Neural cell (in vitro differentiated cells): ENCODE measurements at regions not wholly inside any gene's neighbourhood (a gene's known extent, or its start where the extent isn't known, plus 50 kb on each side); places are given as distances from the start of the nearest gene placed in this dataset.

Experiments
- H2AFZ ChIP-seq: fragments of 200-600, 300-800 bp; sonication (generic), shearing (Covaris generic); 2 replicates; pipeline ENCODE4 v1.6.0; 2014; ENCODE audit warnings: low read depth, mild to moderate bottlenecking, antibody characterized with exemption, low read length, moderate library complexity
- H3F3A ChIP-seq: fragments of 200-600 bp; shearing (Covaris generic); 2 replicates; pipeline ENCODE4 v1.6.1; 2016; ENCODE audit warnings: mild to moderate bottlenecking, moderate library complexity, mixed read lengths, antibody characterized with exemption, low read length; ENCODE audit not compliant: insufficient read depth, poor library complexity, severe bottlenecking
- H3K27ac ChIP-seq: fragments of 200-600, 300-800 bp; sonication (generic), shearing (Covaris generic); 2 replicates; pipeline ENCODE4 v1.5.1; 2014; ENCODE audit warnings: mild to moderate bottlenecking, low read length, moderate library complexity
- H3K27me3 ChIP-seq: fragments of 300-800, 200-600 bp; sonication (generic), shearing (Covaris generic); 2 replicates; pipeline ENCODE4 v1.6.0; 2014; ENCODE audit warnings: mild to moderate bottlenecking, low read depth, low read length, moderate library complexity; ENCODE audit not compliant: insufficient read depth
- H3K36me3 ChIP-seq: fragments of 300-800, 200-600 bp; sonication (generic), shearing (Covaris generic); 2 replicates; pipeline ENCODE4 v1.5.1; 2014; ENCODE audit warnings: mild to moderate bottlenecking, antibody characterized with exemption, low read length, moderate library complexity; ENCODE audit not compliant: insufficient read depth
- H3K4me2 ChIP-seq: fragments of 300-800, 200-600 bp; sonication (generic), shearing (Covaris generic); 2 replicates; pipeline ENCODE4 v1.6.0; 2014; ENCODE audit warnings: mild to moderate bottlenecking, low read length
- H3K4me3 ChIP-seq: fragments of 300-800, 200-600 bp; sonication (generic), shearing (Covaris generic); 2 replicates; pipeline ENCODE4 v1.5.1; 2014; ENCODE audit warnings: mild to moderate bottlenecking, low read length, moderate library complexity
- H3K79me2 ChIP-seq: fragments of 200-600 bp; shearing (Covaris generic); replicated peaks from 2 replicates; pipeline ENCODE4 v1.6.0; 2014; ENCODE audit warnings: mild to moderate bottlenecking, low read length, moderate library complexity; ENCODE audit not compliant: insufficient read depth
- H3K9ac ChIP-seq: fragments of 300-800, 200-600 bp; sonication (generic), shearing (Covaris generic); 2 replicates; pipeline ENCODE4 v1.6.1; 2016; ENCODE audit warnings: mild to moderate bottlenecking, low read length, mixed read lengths
- H3K9me2 ChIP-seq: fragments of 200-600 bp; shearing (Covaris generic); 2 replicates; pipeline ENCODE4 v1.6.1; 2016; ENCODE audit warnings: mild to moderate bottlenecking, low read length, mixed read lengths; ENCODE audit not compliant: insufficient read depth
- H3K9me3 ChIP-seq: fragments of 200-600, 300-800 bp; sonication (generic), shearing (Covaris generic); 2 replicates; pipeline ENCODE4 v1.6.1; 2016; ENCODE audit warnings: mild to moderate bottlenecking, mixed run types, low read length, moderate library complexity, mixed read lengths
- H4K20me1 ChIP-seq: fragments of 200-600 bp; shearing (Covaris generic); 2 replicates; pipeline ENCODE4 v1.6.1; 2016; ENCODE audit warnings: mild to moderate bottlenecking, mixed run types; ENCODE audit not compliant: insufficient read depth
- EP300 ChIP-seq: fragments of 450-650 bp; conservative IDR thresholded peaks from 2 replicates; pipeline ENCODE4 v1.6.1; 2014; ENCODE audit warnings: antibody characterized with exemption, mild to moderate bottlenecking, moderate library complexity; ENCODE audit not compliant: poor library complexity, severe bottlenecking
- EZH2 ChIP-seq: fragments of 200-600, 300-800 bp; shearing (Covaris generic), sonication (generic); IDR thresholded peaks from 2 replicates; pipeline ENCODE4 v1.6.1; 2014; ENCODE audit warnings: antibody characterized with exemption, low read length, borderline replicate concordance, mild to moderate bottlenecking; ENCODE audit not compliant: insufficient read depth, poor library complexity, severe bottlenecking
- MXI1 ChIP-seq: fragments of 450-650 bp; conservative IDR thresholded peaks from 2 replicates; pipeline ENCODE4 v1.6.1; 2014; ENCODE audit warnings: antibody characterized with exemption, mild to moderate bottlenecking; ENCODE audit not compliant: poor library complexity, severe bottlenecking
- POLR2AphosphoS5 ChIP-seq: IDR thresholded peaks from 2 replicates; pipeline ENCODE4 v1.6.1; 2012
- RAD21 ChIP-seq: fragments of 450-650 bp; conservative IDR thresholded peaks from 2 replicates; pipeline ENCODE4 v1.6.1; 2014; ENCODE audit warnings: antibody characterized with exemption, mild to moderate bottlenecking, moderate library complexity
- SMC3 ChIP-seq: fragments of 450-650 bp; conservative IDR thresholded peaks from 2 replicates; pipeline ENCODE4 v1.6.1; 2014; ENCODE audit warnings: antibody characterized with exemption, mild to moderate bottlenecking, moderate library complexity; ENCODE audit not compliant: poor library complexity
- TAF1 ChIP-seq: IDR thresholded peaks from 2 replicates; pipeline ENCODE4 v1.6.1; 2012; ENCODE audit warnings: low read depth
- TF ChIP-seq, protein P1 (sequence below): fragments of 450-650 bp; IDR thresholded peaks from 2 replicates; pipeline ENCODE4 v1.5.1; 2014; ENCODE audit warnings: antibody characterized with exemption, mild to moderate bottlenecking, moderate library complexity; ENCODE audit not compliant: poor library complexity, severe bottlenecking
- TF ChIP-seq, protein P2 (sequence below): IDR thresholded peaks from 2 replicates; pipeline ENCODE4 v1.6.1; 2012; ENCODE audit warnings: borderline replicate concordance

DNA sequence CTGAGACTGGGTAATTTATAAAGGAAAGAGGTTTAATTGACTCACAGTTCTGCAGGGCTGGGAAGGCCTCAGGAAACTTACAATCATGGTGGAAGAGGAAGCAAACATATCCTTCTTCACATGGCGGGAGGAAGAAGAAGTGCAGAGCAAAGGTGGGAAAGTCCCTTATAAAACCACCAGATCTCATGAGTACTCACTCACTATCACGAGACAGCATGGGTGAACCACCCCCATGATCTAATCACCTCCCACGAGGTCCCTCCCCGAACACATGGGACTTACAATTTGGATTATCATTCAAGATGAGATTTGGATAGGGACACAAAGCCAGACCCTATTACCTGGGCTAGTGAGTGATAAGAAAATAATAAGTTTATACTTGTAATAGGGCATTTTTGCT lies 70.6 kb upstream of the HS3ST2 start:
- no peaks in the 10 kb centered on the region for H3K27me3 ChIP-seq
- H3F3A ChIP-seq = no peaks in the 10 kb centered on the region

DNA sequence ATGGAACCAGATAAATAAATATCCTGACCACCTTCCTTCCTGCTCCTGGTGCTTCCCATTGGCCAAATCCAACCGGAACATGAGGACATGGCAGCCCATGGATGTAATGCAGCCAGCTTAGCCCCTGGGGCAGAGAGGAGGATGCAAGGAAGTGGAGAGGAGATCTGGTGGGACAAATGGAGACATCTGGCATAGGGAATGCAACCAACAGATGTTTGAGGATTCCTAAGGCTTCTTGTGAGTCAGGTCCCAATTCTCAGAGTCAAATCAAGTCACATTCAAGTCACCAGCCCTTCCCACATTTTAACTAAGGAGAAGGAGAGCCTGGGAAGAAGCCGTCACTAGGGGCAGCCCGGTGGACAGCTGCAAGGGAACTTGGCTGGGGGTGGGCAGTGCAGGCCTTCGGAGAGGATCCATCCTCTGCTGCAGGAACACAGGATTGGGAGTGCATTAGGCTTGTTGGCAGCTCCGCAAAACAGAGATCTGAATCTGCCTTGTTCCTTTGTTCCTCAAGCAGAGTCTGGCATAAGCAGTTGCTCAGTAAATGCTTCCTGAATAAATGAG lies 62.8 kb upstream of the HS3ST2 start:
- H3K9ac ChIP-seq = no peak overlapping the region
- H3K4me2 ChIP-seq = no peak overlapping the region
- H4K20me1 ChIP-seq = no peaks in the 10 kb centered on the region
- H3F3A ChIP-seq = no peaks in the 10 kb centered on the region
- no peaks in the 10 kb centered on the region for H3K9me3 ChIP-seq
- H3K79me2 ChIP-seq = no peaks in the 10 kb centered on the region
- TF ChIP-seq, protein P1, sequence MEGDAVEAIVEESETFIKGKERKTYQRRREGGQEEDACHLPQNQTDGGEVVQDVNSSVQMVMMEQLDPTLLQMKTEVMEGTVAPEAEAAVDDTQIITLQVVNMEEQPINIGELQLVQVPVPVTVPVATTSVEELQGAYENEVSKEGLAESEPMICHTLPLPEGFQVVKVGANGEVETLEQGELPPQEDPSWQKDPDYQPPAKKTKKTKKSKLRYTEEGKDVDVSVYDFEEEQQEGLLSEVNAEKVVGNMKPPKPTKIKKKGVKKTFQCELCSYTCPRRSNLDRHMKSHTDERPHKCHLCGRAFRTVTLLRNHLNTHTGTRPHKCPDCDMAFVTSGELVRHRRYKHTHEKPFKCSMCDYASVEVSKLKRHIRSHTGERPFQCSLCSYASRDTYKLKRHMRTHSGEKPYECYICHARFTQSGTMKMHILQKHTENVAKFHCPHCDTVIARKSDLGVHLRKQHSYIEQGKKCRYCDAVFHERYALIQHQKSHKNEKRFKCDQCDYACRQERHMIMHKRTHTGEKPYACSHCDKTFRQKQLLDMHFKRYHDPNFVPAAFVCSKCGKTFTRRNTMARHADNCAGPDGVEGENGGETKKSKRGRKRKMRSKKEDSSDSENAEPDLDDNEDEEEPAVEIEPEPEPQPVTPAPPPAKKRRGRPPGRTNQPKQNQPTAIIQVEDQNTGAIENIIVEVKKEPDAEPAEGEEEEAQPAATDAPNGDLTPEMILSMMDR = no peak
- no peak for TF ChIP-seq RAD21
- TF ChIP-seq POLR2AphosphoS5 = no peak
- no peak for TF ChIP-seq EZH2
- no peak for TF ChIP-seq TAF1
- no peak for TF ChIP-seq MXI1
- TF ChIP-seq EP300 = no peak
- TF ChIP-seq SMC3 = no peak
- TF ChIP-seq, protein P2, sequence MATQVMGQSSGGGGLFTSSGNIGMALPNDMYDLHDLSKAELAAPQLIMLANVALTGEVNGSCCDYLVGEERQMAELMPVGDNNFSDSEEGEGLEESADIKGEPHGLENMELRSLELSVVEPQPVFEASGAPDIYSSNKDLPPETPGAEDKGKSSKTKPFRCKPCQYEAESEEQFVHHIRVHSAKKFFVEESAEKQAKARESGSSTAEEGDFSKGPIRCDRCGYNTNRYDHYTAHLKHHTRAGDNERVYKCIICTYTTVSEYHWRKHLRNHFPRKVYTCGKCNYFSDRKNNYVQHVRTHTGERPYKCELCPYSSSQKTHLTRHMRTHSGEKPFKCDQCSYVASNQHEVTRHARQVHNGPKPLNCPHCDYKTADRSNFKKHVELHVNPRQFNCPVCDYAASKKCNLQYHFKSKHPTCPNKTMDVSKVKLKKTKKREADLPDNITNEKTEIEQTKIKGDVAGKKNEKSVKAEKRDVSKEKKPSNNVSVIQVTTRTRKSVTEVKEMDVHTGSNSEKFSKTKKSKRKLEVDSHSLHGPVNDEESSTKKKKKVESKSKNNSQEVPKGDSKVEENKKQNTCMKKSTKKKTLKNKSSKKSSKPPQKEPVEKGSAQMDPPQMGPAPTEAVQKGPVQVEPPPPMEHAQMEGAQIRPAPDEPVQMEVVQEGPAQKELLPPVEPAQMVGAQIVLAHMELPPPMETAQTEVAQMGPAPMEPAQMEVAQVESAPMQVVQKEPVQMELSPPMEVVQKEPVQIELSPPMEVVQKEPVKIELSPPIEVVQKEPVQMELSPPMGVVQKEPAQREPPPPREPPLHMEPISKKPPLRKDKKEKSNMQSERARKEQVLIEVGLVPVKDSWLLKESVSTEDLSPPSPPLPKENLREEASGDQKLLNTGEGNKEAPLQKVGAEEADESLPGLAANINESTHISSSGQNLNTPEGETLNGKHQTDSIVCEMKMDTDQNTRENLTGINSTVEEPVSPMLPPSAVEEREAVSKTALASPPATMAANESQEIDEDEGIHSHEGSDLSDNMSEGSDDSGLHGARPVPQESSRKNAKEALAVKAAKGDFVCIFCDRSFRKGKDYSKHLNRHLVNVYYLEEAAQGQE = no peak
- H3K27ac ChIP-seq = no peak overlapping the region
- no peaks in the 10 kb centered on the region for H3K27me3 ChIP-seq
- H2AFZ ChIP-seq = no peak overlapping the region
- H3K9me2 ChIP-seq = no peaks in the 10 kb centered on the region
- no peak overlapping the region for H3K4me3 ChIP-seq
- H3K36me3 ChIP-seq = no peaks in the 10 kb centered on the region

More for the DNA sequence above, 70.6 kb upstream of the HS3ST2 start:
- Histone ChIP-seq H3K9me2 (no peaks in the 10 kb centered on the region), H3K4me3 (no peak overlapping the region), H3K9me3 (no peaks in the 10 kb centered on the region), H3K79me2 (no peaks in the 10 kb centered on the region), H3K9ac (no peak overlapping the region), H2AFZ (no peak overlapping the region), H3K4me2 (no peak overlapping the region), H3K36me3 (no peaks in the 10 kb centered on the region), H4K20me1 (no peaks in the 10 kb centered on the region), H3K27ac (no peak overlapping the region)
- TF ChIP-seq, protein P1 = no peak
- TF ChIP-seq EZH2 (no peak), RAD21 (no peak), EP300 (no peak), MXI1 (no peak), SMC3 (no peak), POLR2AphosphoS5 (no peak), TAF1 (no peak)
- TF ChIP-seq, protein P2 = no peak
